ENCODE measurements at regions not wholly inside any gene's neighbourhood (a gene's known extent, or its start where the extent isn't known, plus 50 kb on each side); places are given as distances from the start of the nearest gene placed in this dataset.

DNA sequence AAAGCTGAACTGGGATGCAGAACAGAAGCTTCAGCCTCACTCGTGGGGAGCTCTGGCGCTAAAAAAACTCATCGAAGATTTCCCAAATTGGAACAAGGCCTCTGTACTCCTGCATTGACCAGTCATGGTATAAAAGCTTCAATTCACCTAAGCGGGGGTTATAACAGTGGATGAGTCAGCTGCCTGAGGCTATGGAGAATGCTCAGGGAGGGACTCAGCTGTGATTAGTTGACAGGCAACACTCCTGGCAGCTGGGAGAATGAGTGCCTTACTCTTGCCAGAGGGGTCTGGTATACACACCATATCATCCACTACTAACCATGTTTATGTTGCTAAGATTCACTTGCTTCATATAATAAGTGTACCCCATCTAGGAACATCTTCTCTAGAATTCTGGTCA lies 350.6 kb upstream of the VRK2 start:
- TF ChIP-seq POLR2A (IDR thresholded peaks at IDR 0.05) (no peak), POLR2AphosphoS5 (IDR thresholded peaks at IDR 0.05) (no peak)
- TF ChIP-seq, protein P1, sequence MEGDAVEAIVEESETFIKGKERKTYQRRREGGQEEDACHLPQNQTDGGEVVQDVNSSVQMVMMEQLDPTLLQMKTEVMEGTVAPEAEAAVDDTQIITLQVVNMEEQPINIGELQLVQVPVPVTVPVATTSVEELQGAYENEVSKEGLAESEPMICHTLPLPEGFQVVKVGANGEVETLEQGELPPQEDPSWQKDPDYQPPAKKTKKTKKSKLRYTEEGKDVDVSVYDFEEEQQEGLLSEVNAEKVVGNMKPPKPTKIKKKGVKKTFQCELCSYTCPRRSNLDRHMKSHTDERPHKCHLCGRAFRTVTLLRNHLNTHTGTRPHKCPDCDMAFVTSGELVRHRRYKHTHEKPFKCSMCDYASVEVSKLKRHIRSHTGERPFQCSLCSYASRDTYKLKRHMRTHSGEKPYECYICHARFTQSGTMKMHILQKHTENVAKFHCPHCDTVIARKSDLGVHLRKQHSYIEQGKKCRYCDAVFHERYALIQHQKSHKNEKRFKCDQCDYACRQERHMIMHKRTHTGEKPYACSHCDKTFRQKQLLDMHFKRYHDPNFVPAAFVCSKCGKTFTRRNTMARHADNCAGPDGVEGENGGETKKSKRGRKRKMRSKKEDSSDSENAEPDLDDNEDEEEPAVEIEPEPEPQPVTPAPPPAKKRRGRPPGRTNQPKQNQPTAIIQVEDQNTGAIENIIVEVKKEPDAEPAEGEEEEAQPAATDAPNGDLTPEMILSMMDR (IDR thresholded peaks at IDR 0.05), result no peak
